Stimulated activated CD4-positive, alpha-beta T cell treated with anti-CD3 and anti-CD28 coated beads, Interleukin-2, amount 100 ng/mL, for 48 hours (primary cell): ENCODE measurements at regions not wholly inside any gene's neighbourhood (a gene's known extent, or its start where the extent isn't known, plus 50 kb on each side); places are given as distances from the start of the nearest gene placed in this dataset.

Experiments used
- DNase-seq, 2 donors: peaks; one replicate each; pipeline ENCODE4 v3.0.0-alpha.2; 2020

DNA sequence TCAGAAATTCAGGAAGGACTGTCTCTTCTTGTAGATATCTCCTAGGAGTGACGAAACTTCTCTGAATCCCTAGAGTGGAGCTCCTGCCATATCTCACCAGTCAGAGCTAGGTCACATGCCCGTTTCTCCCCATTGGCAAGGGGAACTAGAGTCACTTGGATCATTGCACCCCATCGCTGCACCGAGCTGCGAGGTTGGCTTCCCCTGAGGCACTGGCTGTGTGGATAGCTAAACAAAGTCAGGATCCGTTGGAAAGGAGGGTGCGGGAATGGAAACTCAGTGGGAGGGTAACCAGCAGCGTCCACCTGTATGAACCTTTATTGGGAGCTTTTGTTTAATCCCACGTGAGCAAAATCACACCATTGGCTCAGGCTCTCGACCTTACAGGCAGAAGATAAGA lies 283.8 kb downstream of the BRD1 start:
- DNase-seq = no peak

DNA sequence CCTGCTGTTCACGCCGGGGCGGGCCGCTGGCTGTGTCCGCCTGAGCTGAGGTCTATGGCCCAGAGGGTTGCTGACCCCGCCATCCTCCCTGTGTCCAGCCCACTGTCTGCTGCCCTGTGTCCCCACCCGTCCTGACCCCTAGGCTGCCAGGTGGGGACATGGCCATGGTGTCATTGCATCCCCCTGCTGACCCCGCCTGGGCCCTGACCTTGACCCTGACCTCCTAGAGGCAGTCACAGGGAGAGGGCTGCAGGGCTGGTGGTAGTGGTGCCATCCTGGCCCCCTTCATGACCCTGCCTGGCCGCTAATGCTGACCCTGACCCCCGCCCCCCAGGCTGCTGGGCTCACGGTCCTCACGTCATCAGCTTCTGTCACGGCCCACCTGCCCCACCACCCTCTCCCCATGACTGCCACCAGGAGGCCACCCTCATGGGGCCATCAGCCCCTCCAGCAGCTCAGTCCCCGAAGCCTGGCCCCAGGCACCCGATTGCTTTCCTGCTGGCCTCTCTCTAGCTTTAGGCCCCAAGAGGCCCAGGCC lies 285.9 kb downstream of the BRD1 start:
- no peak for DNase-seq

DNA sequence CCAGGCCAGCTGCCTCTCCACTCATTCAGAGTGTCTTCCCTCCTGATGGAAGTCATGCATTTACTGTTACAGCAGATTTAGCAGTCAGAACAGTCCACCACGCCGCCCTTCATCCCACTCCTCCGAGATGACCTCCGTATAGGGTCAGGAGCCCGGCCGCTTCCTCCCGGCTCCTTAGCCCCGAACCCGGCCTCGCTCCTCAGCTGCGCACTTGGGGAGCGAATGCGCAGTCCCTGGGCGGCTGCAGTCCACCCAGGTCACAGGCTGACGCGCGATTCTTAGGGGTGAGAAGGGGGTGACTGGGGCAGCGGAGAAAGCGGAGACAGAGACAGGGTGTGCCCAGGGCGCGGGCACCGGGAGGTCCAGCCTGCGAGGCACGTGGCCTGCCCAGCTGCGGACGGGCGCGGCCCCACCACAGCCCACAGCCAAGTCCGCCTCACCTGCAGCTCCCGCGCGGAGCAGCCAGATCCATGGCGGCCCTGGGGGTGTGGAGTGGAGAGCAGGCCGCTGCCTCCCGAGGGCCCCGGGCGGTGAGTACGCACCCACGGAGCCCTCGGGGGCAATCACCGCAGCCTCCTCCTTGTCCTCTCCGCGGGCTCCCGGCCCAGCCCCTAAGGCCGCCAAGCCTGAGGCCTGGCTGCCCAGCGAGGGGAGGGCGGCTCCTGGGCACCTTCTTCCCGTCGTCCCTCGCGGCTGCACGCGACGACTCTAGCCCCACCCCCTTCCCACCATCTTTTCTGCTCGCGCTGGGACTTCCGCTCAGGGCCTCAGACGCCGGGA lies 286.6 kb downstream of the BRD1 start:
- DNase-seq = no peak

DNA sequence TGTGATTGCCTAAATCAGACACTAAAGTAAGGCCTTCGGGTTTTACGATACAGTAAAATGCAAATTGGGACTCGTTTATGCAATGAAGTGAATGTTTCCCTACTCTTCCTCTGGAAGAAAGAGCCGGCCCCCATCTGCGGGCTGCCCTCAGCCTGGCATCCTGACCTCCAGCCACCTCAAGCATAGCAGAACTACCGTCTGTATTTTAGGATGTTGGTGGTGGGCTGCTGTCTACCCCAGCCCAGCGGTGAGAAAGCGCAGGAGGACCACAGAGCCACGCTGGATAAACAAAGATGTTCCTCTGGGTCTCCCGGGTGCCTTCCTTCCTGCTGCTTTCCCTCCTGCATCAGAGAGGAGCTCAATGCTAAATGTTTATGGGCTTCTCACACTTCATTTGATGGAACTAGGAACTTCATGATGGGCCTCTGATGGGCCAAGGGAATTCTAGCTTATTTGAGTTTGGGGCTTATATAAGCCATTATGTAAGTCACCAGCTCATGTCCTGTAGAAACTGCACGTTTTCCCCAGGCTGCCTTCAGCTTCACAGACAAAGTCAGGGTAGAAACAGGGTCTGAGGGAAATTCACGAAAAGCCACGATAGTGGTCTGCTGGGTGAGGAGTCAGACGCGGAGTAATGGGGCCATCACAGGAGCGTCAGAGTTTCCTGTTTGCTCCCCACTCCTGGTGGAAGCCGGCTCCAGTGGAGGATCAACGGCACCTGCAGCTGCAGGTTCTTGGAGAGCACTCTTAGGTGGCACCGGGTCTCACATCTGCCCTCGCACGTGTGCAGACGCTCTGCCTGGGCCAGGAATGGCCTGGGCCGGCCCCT lies 287.4 kb downstream of the BRD1 start:
- DNase-seq = no peak

DNA sequence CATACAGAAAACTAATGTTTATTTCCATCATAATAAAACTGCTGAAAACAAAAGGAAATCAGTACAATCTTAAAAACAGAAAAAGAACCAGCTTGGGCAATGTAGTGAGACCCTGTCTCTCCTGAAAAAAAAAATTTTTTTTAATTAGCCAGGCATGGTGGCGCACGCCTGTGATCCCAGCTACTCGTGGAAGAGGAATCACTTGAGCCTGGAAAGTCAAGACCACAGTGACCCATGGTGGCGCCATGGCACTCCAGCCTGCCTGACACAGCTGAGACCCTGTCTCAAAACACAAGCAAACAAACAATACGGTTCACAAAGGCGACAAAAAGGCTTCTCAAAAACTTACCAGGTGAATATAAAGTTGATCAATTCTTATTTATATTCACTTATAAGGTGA lies 289.7 kb downstream of the BRD1 start:
- DNase-seq = no peak

DNA sequence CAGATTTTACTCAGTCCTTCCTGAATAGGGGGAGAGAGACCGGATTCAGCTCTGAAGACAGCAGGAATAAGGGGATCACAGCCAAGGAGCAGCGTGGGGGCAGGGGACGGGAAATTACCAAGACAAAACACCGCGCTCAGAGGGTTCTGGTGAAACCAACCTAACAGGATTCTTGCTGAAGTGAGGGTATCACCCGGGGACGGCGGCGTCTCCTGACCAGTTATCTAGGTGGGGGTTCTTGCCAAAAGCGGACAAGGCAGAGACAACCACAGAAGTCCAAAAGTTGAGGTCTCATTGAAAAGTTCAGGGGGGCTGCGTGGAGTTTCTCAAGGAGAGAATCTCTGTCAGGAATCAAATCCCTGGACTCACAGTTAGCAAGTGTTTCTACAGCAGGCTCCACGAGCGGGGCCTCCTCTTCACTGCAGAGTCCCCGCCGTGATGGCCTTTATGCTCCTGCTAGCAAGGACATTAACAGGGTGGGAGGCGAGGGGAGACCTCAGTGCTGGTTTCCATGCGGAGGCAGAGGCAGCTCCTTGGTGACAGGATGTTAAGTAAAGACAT lies 291.0 kb downstream of the BRD1 start:
- DNase-seq = no peak

DNA sequence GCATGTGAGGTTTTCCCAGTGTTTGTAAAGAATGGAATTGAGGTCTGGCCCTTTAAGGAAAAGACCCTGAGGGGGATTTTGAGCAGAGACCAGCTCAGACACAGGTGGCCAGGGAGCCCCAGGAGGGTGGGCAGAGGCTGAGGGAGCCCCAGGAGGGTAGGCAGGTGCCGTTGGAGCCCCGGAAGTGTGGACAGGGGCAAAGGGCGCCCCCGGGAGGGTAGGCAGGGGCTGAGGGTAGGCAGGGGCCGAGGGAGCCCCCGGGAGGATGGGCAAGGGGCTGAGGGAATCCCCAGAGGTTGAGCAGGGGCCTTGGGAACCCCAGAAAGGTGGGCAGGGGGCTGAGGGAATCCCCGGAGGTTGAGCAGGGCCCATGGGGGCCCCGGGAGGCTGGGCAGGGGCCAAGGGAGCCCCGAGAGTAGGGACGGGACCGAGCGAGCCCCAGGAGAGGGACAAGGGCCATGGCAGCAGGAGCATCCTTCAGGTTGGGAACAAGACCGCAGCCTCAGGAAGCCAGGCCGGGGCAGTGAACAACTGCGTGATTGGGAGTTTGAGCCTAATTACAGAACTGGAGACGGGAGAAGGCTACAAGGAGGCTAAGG lies 292.0 kb downstream of the BRD1 start:
- DNase-seq = no peak

DNA sequence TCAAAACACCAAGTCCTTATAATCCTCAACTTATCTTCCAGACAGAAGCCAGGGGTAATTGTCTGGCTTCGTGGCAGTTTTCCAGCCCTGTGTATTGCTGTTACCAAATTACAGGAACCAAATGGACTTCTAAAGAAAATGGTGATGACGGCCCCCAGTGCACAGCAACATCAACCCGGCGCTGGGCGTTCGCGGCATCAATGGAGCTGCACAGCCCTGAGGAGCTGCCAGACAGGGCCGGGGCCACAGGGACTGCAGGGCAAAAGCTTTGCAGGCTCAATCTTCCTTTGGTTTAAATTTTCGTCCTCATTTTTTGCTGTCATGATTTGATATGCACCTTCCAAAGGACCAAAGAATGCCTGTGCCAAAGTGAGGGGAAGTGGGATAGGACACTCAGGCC lies 292.5 kb downstream of the BRD1 start:
- no peak for DNase-seq

DNA sequence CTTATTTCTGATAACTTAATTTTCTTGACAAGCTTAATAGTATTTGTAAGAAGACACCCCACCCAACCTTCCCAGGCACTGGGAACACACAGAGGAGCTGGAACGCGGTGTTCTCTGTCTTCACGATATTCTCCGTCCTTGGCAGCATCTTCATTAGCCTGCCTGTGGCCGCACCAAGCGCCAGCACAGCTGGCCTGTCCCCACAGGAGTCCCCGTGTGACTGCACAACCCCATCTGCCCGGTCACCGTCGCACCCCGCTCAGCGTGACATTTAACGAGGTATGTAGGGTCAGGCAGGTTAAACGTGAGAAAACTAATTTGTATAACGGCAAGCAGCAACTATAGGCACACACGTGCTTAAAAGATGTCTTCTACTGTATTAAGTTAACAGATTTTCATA lies 293.3 kb downstream of the BRD1 start:
- DNase-seq = no peak

DNA sequence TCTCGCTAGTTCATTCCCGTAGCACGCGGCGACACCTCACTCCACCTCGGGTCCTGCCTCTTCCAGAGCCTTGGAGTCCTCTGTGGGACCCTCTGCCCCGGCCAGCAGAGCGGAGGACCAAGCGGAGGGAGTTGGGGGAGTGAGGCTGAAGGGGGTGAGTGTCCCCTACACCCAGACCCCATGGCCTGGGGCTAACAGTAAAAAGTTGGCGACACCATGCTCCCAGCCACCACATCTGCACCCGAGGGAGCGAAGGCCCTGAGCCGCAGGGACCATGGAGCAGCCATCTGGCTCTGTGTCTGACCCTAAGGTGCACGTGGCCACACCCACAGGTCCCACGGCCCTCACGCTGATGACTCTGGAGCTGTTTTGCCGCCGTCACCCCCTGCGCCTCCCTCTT lies 293.8 kb downstream of the BRD1 start:
- DNase-seq = no peak

DNA sequence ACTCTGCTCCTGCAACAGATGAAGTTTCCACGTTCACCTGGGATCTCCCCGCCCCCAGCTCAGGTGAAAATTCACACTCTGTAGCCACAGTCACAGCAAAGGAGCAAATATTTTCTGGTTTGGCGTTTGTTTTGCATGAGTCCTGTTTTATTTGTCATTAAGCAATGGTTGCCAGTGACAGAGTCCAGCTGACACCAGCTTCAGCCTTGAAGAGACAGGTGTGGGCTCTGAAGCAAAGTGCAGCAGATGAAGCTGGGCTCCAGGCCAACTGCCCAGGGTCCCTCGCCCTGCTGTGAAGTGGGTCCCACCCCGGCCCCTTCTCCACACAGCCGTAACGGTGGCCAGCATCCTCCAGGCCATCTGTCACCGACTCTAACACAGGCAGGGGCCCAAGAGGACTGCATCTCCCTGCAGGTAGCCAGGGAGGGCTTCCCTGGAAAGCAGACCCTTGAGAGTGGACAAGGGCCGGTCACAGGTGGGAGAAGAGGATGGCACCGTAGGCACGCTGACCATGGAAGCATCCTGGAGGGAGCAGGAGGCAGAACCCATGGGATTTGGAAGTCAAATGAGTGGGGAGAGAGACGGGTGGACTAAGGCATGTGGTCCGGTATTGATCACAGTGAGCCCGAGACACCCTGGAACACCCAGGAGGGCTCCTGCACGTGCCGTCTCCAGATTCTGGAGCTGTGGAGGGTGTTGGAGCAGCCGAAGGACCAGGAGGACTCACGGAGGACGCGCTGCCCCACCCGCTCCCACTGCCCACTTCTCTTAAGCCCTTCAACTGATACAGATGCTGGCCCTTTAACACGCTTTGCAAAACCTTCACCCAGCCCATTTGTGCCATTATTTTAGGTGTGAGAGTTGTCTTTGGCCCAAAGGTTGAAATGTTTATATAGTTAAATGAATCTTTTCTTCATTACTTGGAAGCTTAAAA lies 294.5 kb downstream of the BRD1 start:
- DNase-seq = no peak

DNA sequence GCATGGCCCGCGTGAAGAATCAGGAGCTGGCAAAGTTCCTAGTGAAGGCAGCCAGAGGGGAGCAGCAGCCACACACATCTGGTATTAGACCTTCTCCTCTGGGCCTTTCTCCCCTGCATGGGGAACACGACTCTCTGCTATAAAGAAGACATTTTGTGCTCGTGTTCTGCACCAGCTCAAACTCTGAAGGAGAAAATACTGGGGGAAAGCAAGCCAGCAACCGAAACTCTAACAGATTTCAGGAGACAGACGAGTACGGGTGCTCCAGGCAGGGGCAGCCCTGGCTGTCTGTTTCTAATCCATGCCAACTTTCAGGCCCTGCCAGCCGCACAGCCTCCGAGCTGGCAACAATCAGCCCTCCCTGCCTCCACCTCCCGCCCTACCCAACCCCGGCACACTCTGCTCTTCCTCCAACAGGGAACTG lies 296.3 kb downstream of the BRD1 start:
- no peak for DNase-seq

DNA sequence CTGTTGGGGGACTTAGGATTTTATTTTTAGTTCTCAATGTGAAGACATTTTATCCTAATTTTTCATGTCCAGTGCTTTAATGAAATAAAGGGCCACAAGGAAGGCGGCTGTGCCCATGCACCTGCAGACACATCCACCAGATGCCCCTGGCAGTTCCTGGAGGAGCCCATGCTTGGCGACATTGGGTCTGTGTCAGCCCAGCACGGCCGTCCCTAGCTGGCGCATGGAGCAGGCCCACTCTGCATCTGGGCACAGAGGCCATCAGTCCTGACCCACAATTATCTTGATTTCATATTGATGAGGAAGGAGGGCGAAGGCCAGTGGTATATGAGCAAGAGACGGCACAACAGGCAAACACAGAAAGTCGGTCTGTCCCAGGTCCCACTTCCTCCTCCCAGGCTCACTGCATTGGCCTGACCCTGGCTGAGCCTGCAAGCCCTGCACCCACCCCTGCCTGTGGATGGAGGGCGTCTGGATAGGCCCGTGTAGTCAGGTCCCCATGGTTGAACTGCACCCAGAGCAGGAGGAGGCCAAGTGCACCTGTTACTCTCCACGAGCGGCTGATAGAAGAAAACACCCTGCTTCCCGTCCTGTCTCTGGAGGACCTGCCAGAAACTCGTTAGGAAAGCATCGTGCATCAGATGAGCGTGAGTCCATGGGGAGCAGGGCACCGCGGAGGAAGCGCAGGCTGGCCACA lies 296.9 kb downstream of the BRD1 start:
- DNase-seq = no peak

DNA sequence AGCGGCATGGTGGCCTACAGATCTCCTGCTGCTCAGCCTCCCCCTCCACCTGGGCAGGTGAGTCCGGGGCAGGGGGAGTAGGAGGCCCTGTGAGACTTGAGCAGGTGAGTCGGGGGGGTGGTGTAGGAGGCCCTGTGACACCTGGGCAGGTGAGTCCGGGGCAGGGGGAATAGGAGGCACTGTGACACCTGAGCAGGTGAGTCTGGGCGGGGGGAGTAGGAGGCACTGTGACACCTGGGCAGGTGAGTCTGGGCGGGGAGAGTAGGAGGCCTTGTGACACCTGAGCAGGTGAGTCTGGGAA lies 299.3 kb downstream of the BRD1 start:
- DNase-seq = no peak

DNA sequence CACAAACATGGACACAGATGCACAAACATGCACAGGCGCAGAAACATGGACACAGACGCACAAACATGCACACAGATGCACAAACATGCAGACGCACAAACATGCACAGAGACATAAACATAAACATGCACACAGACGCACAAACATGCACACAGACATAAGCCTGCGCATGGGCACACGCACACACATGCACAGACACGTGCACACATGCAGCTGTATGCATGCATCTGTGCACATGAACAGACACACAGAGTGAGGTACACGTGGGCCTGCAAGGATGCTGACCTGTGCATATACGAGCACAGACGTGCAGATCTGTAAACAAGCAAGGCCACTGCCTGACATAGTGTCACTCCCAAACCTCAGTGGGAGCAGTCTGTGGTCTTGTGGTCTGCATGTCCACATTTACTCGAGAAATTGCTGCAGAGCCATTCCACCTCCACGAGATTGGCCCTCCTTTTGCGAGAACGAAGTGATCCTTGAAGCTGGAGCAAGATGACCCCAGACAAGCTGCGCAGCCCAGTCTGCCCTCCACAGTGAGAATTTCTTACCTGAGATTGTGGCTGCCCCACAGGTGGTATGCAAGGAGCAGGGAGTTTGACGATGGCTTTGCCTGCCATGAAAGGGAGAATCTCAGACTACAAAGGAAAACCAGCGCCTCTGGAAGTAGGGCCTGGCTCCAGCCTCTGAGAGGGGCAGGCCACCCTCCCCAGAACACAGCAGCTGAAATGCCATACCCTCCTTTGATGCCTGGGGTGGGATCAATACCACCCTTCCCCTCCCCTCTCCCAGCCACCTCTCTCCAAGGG lies 299.9 kb downstream of the BRD1 start:
- no peak for DNase-seq

DNA sequence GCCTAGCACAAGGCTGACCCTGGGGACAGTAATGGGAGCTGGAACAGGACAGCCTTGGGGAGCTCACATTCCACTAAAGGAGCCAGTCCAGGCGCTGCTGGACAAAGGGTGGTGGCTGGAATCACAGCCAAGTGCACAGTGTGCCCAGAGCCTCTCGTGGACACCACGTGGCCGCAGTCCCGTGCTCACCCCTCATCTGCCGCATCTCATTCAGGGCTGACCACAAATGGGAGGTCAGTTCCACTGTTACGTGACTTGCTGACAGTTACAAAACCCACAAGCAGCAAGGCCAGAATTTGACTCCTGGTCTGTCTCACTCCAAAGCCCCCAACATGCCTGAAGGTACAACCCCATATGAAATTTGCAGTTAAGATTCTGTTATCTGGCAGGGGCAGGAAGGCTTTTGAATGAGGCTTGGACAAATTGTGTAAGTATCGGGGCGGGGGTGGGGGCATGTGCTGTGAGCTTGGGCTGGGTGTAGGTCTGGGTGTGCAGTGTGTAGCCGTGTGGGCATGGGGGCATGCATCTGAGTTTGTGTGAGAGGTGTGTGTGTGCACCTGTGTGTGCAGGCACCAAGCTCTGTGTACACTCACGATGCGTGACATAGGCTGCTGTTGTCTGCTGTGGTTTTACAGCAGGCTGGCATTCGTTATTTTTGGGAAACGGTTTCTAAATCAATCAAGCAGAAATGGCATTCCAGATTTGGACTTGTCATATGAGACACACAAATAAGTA lies 301.7 kb downstream of the BRD1 start:
- DNase-seq = no peak

DNA sequence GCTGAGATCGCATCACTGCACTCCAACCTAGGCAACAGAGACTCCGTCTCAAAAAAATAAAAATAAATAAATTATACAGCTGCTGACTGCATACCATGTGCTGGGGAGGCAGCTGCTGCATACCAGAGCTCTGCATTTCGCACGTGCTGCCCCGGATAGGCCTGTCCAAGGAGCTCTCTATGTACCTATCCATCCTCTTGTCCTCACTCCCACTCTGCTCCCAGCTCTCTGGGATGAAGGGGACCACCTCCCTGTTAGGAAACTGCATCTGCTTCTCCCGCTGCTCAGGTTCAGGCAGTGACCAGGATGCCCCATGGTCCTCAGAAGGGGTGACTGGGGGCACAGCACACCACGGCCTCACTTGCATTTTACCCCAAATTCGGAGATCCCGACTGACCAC lies 302.3 kb downstream of the BRD1 start:
- no peak for DNase-seq

DNA sequence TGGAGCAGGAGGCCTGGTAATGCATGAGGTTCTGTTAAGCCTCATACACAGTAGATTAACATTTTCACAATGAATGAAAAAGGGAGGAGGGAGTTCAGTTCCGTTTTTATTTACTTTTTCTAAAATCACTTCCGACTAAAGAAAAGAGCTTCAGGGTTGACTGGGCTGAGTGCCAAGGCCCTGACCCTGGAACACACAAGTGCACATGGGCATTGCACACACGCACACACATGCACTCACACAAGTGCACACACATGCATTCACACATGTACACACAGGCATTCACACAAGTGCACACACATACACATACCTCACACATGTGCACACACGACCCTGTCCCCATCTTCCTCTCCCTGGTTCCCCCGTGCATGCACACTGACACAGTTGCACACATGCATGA lies 303.3 kb downstream of the BRD1 start:
- no peak for DNase-seq

DNA sequence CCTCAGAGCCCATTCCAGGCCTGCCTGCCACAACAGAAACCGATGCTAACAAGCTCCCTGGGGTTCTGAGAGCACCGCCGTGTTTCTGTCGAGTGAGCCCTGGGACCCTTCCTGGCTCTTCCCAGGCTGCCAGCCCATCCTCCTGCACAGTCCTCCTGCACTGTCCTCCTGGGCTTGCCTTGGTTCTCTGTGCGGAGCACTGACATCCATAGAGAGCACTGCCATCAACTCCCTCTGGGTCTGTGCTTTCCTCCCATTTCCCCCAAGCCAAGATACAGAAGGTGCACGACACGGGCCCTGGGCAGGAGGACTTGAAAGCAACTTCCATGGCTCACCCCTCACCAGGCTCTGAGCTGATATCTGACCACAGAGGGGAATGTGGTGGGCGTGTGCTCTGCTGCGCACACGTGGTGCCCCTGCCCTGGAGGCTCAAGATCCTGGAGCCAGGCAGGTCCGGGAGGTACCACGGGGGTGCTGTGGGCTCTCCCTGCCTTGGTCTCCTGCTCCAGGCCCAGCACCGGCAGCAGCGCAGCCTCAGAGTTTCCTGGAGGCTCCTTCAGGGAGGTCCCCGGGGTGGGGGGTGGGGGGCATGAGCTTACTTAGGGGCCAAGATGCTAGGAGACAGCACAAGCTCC lies 304.2 kb downstream of the BRD1 start:
- DNase-seq = no peak
